IMR-90 (cell line): ENCODE measurements at regions not wholly inside any gene's neighbourhood (a gene's known extent, or its start where the extent isn't known, plus 50 kb on each side); places are given as distances from the start of the nearest gene placed in this dataset.

Experiments used
- CTCF ChIP-seq: conservative IDR thresholded peaks from 2 replicates; pipeline ENCODE4 v1.5.1; 2012; ENCODE audit warnings: mild to moderate bottlenecking, low read depth, low read length, improper control_type of control experiment
- NFE2L2 ChIP-seq: fragments of 150-350 bp; IDR thresholded peaks from 2 replicates; pipeline ENCODE4 v1.6.1; 2016; ENCODE audit warnings: low read depth, mild to moderate bottlenecking, low read length
- TF ChIP-seq, protein P1 (sequence below): fragments of 150-350 bp; IDR thresholded peaks from 2 replicates; pipeline ENCODE4 v1.6.1; 2017; ENCODE audit warnings: mild to moderate bottlenecking, antibody characterized with exemption, low read length, low read depth

GRCh38 chr2:204265681-204266181 is 279.5 kb upstream of the PARD3B start:
- TF ChIP-seq CTCF (no peak), NFE2L2 (no peak)
- TF ChIP-seq, protein P1, sequence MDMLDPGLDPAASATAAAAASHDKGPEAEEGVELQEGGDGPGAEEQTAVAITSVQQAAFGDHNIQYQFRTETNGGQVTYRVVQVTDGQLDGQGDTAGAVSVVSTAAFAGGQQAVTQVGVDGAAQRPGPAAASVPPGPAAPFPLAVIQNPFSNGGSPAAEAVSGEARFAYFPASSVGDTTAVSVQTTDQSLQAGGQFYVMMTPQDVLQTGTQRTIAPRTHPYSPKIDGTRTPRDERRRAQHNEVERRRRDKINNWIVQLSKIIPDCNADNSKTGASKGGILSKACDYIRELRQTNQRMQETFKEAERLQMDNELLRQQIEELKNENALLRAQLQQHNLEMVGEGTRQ: no peak
